ENCODE measurements at regions not wholly inside any gene's neighbourhood (a gene's known extent, or its start where the extent isn't known, plus 50 kb on each side); places are given as distances from the start of the nearest gene placed in this dataset.

- TF ChIP-seq CTCF (IDR thresholded peaks at IDR 0.05), result no peak
- no peak for TF ChIP-seq REST (IDR thresholded peaks at IDR 0.05; ENCODE audit: insufficient read depth in 1 of 2, low read depth in 2 of 2, low read length in 1 of 2)
- TF ChIP-seq SIN3A (IDR thresholded peaks at IDR 0.05; ENCODE audit: borderline replicate concordance, insufficient read depth, low read depth, low read length), result no peak
- no peak for TF ChIP-seq TCF7L2 (IDR thresholded peaks at IDR 0.05; ENCODE audit: low read depth, low read length)
- no peak for TF ChIP-seq POLR2AphosphoS5 (IDR thresholded peaks at IDR 0.05; ENCODE audit: low read depth, low read length)
These were observed 84.6 kb downstream of the BTG1 start for GRCh38 chr12:92061061-92061460.
